ENCODE measurements at regions not wholly inside any gene's neighbourhood (a gene's known extent, or its start where the extent isn't known, plus 50 kb on each side); places are given as distances from the start of the nearest gene placed in this dataset.

DNA sequence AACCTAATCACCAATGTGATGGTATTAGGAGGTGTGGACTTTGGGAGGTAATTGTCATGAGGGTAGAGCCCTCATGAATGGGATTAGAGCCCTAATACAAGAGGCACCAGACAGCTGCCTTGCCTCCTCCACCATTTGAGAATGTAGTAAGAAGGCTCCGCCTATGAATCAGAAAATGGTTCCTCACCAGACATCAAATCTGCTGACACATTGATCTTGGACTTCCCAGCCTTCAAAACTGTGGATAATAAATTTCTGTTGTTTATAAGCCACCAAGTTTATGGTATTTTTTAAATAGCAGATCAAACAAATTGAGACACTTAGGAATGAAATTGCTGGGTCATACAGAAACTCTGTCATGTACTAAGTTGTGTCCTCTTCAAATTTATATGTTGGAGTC, 56.8 kb upstream of the COL6A5 start:
- H4K20me1 ChIP-seq (ENCODE audit: insufficient read depth): no peaks in the 10 kb centered on the region
- no peak for TF ChIP-seq RAD21 (conservative IDR thresholded peaks at IDR 0.05)

DNA sequence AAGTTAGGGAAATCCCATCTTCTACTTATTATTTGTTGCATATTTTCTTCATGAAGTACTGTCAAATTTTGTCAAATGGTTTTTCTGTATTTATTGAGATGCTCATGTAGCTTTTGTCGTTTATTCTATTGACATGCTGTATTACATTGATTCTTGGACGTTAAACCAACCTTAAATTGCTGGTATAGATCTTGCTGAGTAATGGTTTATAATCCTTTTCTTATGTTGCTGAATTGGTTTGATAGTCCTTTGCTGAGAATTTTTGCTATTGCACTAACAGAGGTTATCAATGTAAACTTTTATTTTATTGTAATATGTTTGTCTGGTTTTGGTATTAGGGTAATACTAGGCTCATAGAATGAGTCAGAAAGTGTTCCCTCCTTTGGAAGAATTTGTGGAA, 54.3 kb upstream of the COL6A5 start:
- no peaks in the 10 kb centered on the region for H3K36me3 ChIP-seq (ENCODE audit: insufficient read depth, low read length)
- TF ChIP-seq EP300 (conservative IDR thresholded peaks at IDR 0.05; ENCODE audit: poor library complexity, severe bottlenecking): no peak
- no peak for TF ChIP-seq EZH2 (IDR thresholded peaks at IDR 0.05; ENCODE audit: borderline replicate concordance, insufficient read depth, low read length, poor library complexity, severe bottlenecking)
- no peak for TF ChIP-seq SMC3 (conservative IDR thresholded peaks at IDR 0.05; ENCODE audit: poor library complexity)
- TF ChIP-seq, protein P1, sequence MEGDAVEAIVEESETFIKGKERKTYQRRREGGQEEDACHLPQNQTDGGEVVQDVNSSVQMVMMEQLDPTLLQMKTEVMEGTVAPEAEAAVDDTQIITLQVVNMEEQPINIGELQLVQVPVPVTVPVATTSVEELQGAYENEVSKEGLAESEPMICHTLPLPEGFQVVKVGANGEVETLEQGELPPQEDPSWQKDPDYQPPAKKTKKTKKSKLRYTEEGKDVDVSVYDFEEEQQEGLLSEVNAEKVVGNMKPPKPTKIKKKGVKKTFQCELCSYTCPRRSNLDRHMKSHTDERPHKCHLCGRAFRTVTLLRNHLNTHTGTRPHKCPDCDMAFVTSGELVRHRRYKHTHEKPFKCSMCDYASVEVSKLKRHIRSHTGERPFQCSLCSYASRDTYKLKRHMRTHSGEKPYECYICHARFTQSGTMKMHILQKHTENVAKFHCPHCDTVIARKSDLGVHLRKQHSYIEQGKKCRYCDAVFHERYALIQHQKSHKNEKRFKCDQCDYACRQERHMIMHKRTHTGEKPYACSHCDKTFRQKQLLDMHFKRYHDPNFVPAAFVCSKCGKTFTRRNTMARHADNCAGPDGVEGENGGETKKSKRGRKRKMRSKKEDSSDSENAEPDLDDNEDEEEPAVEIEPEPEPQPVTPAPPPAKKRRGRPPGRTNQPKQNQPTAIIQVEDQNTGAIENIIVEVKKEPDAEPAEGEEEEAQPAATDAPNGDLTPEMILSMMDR (IDR thresholded peaks at IDR 0.05; ENCODE audit: poor library complexity, severe bottlenecking): no peak
- TF ChIP-seq, protein P2, sequence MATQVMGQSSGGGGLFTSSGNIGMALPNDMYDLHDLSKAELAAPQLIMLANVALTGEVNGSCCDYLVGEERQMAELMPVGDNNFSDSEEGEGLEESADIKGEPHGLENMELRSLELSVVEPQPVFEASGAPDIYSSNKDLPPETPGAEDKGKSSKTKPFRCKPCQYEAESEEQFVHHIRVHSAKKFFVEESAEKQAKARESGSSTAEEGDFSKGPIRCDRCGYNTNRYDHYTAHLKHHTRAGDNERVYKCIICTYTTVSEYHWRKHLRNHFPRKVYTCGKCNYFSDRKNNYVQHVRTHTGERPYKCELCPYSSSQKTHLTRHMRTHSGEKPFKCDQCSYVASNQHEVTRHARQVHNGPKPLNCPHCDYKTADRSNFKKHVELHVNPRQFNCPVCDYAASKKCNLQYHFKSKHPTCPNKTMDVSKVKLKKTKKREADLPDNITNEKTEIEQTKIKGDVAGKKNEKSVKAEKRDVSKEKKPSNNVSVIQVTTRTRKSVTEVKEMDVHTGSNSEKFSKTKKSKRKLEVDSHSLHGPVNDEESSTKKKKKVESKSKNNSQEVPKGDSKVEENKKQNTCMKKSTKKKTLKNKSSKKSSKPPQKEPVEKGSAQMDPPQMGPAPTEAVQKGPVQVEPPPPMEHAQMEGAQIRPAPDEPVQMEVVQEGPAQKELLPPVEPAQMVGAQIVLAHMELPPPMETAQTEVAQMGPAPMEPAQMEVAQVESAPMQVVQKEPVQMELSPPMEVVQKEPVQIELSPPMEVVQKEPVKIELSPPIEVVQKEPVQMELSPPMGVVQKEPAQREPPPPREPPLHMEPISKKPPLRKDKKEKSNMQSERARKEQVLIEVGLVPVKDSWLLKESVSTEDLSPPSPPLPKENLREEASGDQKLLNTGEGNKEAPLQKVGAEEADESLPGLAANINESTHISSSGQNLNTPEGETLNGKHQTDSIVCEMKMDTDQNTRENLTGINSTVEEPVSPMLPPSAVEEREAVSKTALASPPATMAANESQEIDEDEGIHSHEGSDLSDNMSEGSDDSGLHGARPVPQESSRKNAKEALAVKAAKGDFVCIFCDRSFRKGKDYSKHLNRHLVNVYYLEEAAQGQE (IDR thresholded peaks at IDR 0.05; ENCODE audit: borderline replicate concordance): no peak
- no peak for TF ChIP-seq POLR2AphosphoS5 (IDR thresholded peaks at IDR 0.05)
- TF ChIP-seq MXI1 (conservative IDR thresholded peaks at IDR 0.05; ENCODE audit: poor library complexity, severe bottlenecking): no peak
- no peak for TF ChIP-seq RAD21 (conservative IDR thresholded peaks at IDR 0.05)
- H3F3A ChIP-seq (ENCODE audit: insufficient read depth, low read length, poor library complexity, severe bottlenecking): no peaks in the 10 kb centered on the region
- no peaks in the 10 kb centered on the region for H3K9me3 ChIP-seq (ENCODE audit: low read length)
- H2AFZ ChIP-seq (ENCODE audit: low read depth, low read length): no peak overlapping the region
- no peaks in the 10 kb centered on the region for H3K9me2 ChIP-seq (ENCODE audit: insufficient read depth, low read length)
- no peak overlapping the region for H3K4me3 ChIP-seq (ENCODE audit: low read length)
- H3K27me3 ChIP-seq (ENCODE audit: insufficient read depth, low read depth, low read length): no peaks in the 10 kb centered on the region
- no peak overlapping the region for H3K27ac ChIP-seq (ENCODE audit: low read length)
- no peaks in the 10 kb centered on the region for H4K20me1 ChIP-seq (ENCODE audit: insufficient read depth)
- no peak overlapping the region for H3K9ac ChIP-seq (ENCODE audit: low read length)
- no peak overlapping the region for H3K4me2 ChIP-seq (ENCODE audit: low read length)
- H3K79me2 ChIP-seq (replicated peaks; ENCODE audit: insufficient read depth, low read length): no peaks in the 10 kb centered on the region

More for the DNA sequence above, 56.8 kb upstream of the COL6A5 start:
- Histone ChIP-seq H3K36me3 (ENCODE audit: insufficient read depth, low read length) (no peaks in the 10 kb centered on the region), H3F3A (ENCODE audit: insufficient read depth, low read length, poor library complexity, severe bottlenecking) (no peaks in the 10 kb centered on the region), H2AFZ (ENCODE audit: low read depth, low read length) (no peak overlapping the region), H3K4me2 (ENCODE audit: low read length) (no peak overlapping the region), H3K9ac (ENCODE audit: low read length) (no peak overlapping the region), H3K27me3 (ENCODE audit: insufficient read depth, low read depth, low read length) (no peaks in the 10 kb centered on the region), H3K79me2 (replicated peaks; ENCODE audit: insufficient read depth, low read length) (no peaks in the 10 kb centered on the region), H3K4me3 (ENCODE audit: low read length) (no peak overlapping the region), H3K27ac (ENCODE audit: low read length) (no peak overlapping the region), H3K9me3 (ENCODE audit: low read length) (no peaks in the 10 kb centered on the region), H3K9me2 (ENCODE audit: insufficient read depth, low read length) (no peaks in the 10 kb centered on the region)

DNA sequence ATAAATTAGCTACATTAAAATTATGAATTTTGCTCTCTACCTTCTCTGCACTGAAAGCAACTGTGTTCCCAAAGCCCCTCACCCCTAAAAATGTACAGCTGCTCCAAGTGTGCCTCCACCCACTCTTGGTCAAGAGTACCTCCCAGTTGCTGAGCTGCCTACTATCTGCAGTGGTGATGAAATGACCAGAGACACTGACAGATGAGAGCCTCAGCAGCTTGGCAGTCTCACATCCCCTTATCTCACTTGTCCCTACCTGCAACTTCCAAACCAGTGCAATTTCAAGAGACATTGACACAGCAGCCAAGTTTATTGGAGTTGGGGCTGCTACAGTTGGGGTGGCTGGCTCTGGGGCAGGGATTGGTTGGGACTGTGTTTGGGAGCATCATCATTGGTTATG, 52.2 kb upstream of the COL6A5 start:
- no peak overlapping the region for H3K9ac ChIP-seq (ENCODE audit: low read length)
- H3K9me2 ChIP-seq (ENCODE audit: insufficient read depth, low read length): no peaks in the 10 kb centered on the region
- no peak overlapping the region for H2AFZ ChIP-seq (ENCODE audit: low read depth, low read length)
- H3K9me3 ChIP-seq (ENCODE audit: low read length): no peaks in the 10 kb centered on the region
- no peaks in the 10 kb centered on the region for H3K79me2 ChIP-seq (replicated peaks; ENCODE audit: insufficient read depth, low read length)
- H3K4me3 ChIP-seq (ENCODE audit: low read length): no peak overlapping the region
- no peaks in the 10 kb centered on the region for H3F3A ChIP-seq (ENCODE audit: insufficient read depth, low read length, poor library complexity, severe bottlenecking)
- no peak overlapping the region for H3K27ac ChIP-seq (ENCODE audit: low read length)
- no peaks in the 10 kb centered on the region for H3K36me3 ChIP-seq (ENCODE audit: insufficient read depth, low read length)
- TF ChIP-seq EZH2 (IDR thresholded peaks at IDR 0.05; ENCODE audit: borderline replicate concordance, insufficient read depth, low read length, poor library complexity, severe bottlenecking): no peak
- TF ChIP-seq SMC3 (conservative IDR thresholded peaks at IDR 0.05; ENCODE audit: poor library complexity): no peak
- H3K4me2 ChIP-seq (ENCODE audit: low read length): no peak overlapping the region
- H3K27me3 ChIP-seq (ENCODE audit: insufficient read depth, low read depth, low read length): no peaks in the 10 kb centered on the region
- H4K20me1 ChIP-seq (ENCODE audit: insufficient read depth): no peaks in the 10 kb centered on the region

Small RNA genes lying in the stretch of these regions (small RNA-seq; reads per million reads assigned to genes)
- gene ENPP7P3: 0 reads per million in 3 experiments
- 0 reads per million in 3 experiments for gene SNRPCP8

All from neural cell (in vitro differentiated cells).